Adipose tissue (tissue), 3 donors: ENCODE measurements at regions not wholly inside any gene's neighbourhood (a gene's known extent, or its start where the extent isn't known, plus 50 kb on each side); places are given as distances from the start of the nearest gene placed in this dataset.

Source experiments
- H3K27ac ChIP-seq: one replicate; pipeline ENCODE4 v1.5.1; 2013; ENCODE audit warnings: low read depth, low read length
- WGBS, 3 donors: extraction: QIAGEN DNeasy Blood & Tissue Kit; methylation state at CpG; one replicate each; pipeline ENCODE4 v1.1.7; 2013; 5-methylcytosine and 5-hydroxymethylcytosine counted together
- donor health status: healthy with polysubstance abuse.
- donor health status: Bipolar disorder and iron deficiency.
- donor health status: healthy.

DNA sequence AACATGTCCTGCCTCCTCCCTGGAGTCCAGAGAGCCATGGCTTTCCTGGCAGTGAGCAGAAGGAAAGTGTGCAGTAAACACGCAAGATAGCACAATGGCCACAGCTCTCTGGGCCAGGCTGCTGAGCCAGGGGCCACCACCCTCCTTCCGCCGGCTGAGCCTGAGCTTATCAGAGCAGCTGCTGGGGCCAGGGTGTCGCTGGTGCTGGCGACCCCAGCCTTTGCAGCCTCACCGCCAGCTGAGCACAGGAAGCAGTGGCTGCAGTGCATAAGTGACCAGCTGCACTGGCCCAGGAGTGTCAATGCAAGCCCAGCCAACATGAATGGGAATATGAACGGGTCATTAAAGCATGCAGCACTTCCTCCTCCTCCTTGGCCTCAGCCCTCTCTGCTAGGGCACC is 172.0 kb downstream of the ZFP36L2 start:
- 37 to 49% (median 41%) methylated on average over 7 of the region's 7 CpGs for WGBS, 3 donors
- H3K27ac ChIP-seq: no peak overlapping the region

DNA sequence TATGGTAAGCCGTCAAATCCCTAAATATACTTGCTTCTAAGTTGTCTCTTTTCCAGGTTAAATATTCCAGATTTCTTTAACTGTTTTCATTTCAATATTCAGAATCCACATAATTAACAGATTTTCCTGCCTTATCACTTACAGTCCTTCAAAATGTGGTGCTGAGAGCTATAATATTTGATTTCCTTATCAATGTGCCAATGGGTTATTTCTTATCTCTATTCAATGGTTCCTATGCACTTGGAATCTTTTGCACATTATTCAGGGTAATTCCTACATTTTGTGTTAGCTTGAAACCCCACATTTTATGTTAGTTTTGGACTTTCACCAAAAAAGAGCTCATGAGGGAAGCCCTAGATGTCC is 173.5 kb downstream of the ZFP36L2 start:
- 87 to 97% (median 96%) methylated on average over 1 of the region's 1 CpG for WGBS, 3 donors
- no peak overlapping the region for H3K27ac ChIP-seq

- WGBS, 3 donors: 80 to 90% (median 85%) methylated on average over 3 of the region's 3 CpGs
- no peak overlapping the region for H3K27ac ChIP-seq
These were observed 174.0 kb downstream of the ZFP36L2 start for GRCh38 chr2:43052204-43052943.

- no peak overlapping the region for H3K27ac ChIP-seq
These were observed 175.1 kb downstream of the ZFP36L2 start for GRCh38 chr2:43051338-43051737.

GRCh38 chr2:43050866-43051265 is 175.5 kb downstream of the ZFP36L2 start:
- no peak overlapping the region for H3K27ac ChIP-seq
- WGBS, 3 donors: 62 to 81% (median 77%) methylated on average over 5 of the region's 5 CpGs

More at GRCh38 chr2:43051338-43051737, 175.1 kb downstream of the ZFP36L2 start:
- WGBS, 3 donors: 77 to 85% (median 84%) methylated on average over 8 of the region's 8 CpGs

DNA sequence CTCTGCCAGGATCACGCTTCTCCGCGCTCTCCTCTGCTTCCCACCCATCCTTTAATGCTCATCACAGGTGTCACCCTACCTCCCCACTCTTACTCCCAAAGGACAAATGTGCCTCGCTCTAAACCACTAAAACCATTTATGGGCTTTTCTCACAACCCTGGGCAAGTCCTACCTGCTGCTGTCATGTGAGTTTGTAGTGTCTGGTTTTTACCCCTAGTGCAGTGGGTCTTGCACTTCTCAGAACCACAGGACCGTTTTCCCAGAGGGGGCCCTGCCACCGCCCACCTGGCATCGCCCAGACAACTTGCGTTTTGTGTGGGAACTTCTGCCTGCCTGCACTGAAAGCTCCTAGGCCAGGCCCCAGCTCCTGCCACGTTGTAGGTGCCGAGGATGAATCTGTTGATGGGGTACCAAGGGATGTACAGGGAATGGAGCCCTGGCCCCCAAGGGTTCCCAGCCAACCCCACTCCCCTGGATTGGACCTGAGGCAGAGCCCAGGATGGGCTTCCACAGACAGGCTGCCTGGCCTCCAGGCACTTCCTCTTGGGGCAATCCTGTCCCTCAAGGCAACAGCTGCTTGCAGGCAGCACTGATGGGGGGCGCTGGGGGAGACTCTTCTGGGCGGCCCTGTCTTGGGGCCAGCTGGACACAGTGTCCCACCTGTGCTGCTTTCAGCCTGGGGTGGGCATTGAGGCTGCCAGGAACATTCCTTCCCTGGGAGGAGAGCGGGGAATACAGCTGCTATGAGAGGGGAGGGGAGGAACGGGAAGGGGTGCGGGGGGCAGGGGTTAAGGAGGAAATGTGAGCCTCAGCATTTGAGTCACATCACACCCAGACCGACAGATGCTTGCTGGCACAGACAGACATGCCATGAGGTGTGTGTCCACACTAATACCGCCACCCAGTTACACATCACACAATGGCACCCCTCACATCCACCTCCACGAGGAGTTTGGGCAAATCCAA is 176.3 kb downstream of the ZFP36L2 start:
- no peak overlapping the region for H3K27ac ChIP-seq

DNA sequence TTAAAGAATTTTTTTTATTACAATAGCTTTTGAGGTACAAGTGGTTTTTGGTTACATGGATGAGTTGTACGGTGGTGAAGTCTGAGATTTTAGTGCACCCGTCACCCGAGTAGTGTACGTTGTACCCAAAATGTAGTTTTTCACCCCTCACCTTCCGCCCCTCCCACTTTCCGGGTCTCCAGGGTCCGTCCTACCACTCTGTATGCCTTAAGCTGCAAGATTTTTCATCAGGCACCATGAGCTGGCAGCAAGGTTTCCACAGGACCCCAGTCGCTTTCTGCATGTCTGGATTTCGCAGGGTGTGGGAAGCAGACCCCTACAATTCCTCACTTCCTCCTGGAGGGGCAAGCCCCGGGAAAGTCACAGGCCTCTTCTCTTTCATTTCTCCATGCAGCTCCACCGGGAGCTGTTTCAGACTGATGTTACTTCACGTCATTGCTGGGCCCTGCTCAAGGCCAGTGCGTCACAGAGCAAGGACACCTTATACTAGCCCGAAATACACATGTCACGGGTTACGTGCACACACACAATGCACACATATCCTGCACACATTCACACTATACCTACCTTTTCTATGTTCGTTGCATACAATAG is 179.1 kb downstream of the ZFP36L2 start:
- no peak overlapping the region for H3K27ac ChIP-seq
- 76 to 80% (median 77%) methylated on average over 17 of the region's 17 CpGs for WGBS, 3 donors

More for the DNA sequence above, 176.3 kb downstream of the ZFP36L2 start:
- 72 to 90% (median 73%) methylated on average over 18 of the region's 18 CpGs for WGBS, 3 donors

DNA sequence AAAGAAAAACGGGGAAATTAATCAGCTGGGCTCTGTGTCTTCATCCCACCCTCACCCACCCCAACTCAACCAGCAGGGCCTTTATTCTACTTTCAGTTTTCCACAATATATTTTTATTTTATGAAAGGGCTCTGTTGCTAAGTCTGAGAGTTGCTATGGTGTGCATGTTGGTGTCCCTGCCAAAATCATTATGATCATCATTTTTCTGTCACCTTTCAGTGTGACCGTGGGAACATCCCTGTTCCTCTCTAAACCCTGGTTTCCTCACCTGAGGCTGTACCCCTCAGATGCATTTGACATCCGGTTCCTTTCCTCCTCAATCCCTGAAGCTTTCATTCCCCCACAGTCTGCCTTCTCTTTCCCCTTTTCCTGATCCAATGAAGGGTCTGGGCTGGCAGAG is 180.5 kb downstream of the ZFP36L2 start:
- H3K27ac ChIP-seq: no peak overlapping the region
- 49 to 77% (median 73%) methylated on average over 3 of the region's 3 CpGs for WGBS, 3 donors

GRCh38 chr2:43044093-43044681 is 182.2 kb downstream of the ZFP36L2 start:
- 68 to 81% (median 76%) methylated on average over 12 to 13 of the region's 13 CpGs for WGBS, 3 donors
- no peak overlapping the region for H3K27ac ChIP-seq

GRCh38 chr2:43043553-43043870 is 182.9 kb downstream of the ZFP36L2 start:
- no peak overlapping the region for H3K27ac ChIP-seq
- WGBS, 3 donors: 90 to 95% (median 93%) methylated on average over 7 to 8 of the region's 8 CpGs

DNA sequence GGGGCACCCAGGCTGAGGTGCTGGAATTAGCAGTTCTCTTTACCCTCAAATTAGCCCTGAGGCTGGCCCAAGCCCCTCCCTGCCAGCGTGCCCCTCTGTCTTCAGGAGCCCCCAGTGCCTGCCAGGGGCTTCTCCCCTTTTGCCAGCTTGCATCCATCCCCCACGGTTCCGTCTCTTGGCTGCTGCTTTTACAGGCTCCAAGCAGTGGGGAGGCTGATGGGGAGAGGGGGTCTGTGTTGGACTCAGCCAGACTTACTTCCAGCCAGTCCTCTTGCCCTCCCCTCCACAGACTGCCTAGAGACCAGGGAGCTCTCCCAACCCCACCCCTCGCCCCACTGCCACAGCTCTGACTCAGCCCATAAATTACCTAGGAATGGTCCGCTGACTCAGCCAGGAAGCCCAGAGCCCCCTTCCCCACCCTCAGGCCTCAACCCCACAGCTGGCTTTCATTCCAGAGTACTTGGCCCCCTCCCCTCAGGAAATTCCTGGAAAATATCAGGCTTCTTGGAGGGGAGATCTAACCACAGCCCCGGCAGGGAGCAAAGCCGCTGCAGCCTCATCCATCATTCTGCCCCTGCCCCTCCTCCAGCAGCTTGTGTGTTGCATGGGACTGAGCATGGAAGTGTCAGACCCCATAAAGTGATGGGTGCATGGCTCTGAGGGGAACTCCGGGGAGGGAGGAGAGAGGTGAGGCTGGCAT is 184.6 kb downstream of the ZFP36L2 start:
- H3K27ac ChIP-seq: no peak overlapping the region
- WGBS, 3 donors: 39 to 74% (median 55%) methylated on average over 8 of the region's 8 CpGs

- no peak overlapping the region for H3K27ac ChIP-seq
- WGBS, 3 donors: 86 to 92% (median 91%) methylated on average over 4 of the region's 4 CpGs
These were observed 185.2 kb downstream of the ZFP36L2 start for GRCh38 chr2:43041173-43041591.

- H3K27ac ChIP-seq: no peak overlapping the region
- WGBS, 3 donors: 73 to 85% (median 77%) methylated on average over 10 of the region's 10 CpGs
These were observed 186.1 kb downstream of the ZFP36L2 start for GRCh38 chr2:43040084-43040854.

DNA sequence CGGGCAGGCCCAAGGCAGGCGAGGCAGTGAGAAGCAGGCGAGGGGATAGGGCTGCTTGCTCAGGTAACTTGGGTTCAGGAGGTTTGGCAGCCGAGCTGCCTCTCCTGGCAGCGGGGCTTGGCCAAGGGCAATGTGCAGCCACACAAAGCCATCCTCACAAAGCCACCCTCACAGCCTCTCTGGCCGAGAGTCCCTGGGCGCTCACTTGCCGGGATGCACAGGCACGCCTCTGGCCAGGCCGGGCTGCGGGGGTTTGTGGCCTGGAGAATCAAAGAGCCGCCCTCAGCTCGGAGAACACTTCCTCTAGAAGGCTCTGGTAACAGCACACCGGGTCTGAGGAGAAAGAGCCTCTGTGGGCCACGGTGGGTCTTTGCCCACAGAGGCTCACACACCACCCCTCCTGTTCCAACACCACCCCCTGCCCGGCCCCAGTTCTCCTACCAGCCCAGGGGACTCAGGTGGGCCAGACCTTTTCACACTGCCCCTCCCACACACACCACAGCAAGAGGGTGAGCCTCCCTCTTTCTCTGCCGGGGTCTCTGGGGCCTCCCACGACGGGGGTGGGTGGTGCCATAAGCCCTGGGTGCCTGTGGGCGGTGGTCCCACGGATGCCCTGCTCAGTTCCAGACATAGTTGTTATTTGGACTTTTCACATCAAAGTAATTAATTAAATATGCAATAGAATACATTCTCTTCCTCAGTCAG is 186.9 kb downstream of the ZFP36L2 start:
- 74 to 79% (median 75%) methylated on average over 21 of the region's 21 CpGs for WGBS, 3 donors
- no peak overlapping the region for H3K27ac ChIP-seq

DNA sequence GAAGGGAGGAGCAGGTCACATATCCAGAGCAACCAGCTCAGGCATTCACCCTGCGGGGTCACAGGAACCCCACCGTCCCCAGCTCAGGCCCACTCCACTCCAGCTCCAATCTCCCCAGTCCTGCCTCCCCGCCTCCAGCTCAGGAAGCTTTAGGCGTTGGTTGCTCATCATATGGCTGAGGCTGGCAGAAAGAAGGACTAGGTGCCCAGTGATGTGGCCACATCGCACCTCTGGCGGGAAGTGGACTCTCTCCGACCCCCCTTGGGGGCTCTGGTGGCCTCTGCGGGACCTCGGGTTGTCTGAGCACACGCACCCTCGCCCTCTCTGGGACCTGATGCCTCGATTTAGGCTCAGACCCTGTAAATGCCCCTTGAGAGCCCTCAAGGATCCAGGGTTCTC is 187.7 kb downstream of the ZFP36L2 start:
- WGBS, 3 donors: 86 to 90% (median 88%) methylated on average over 12 of the region's 12 CpGs
- no peak overlapping the region for H3K27ac ChIP-seq

- 57 to 64% (median 61%) methylated on average over 9 of the region's 9 CpGs for WGBS, 3 donors
- no peak overlapping the region for H3K27ac ChIP-seq
These were observed 188.2 kb downstream of the ZFP36L2 start for GRCh38 chr2:43038034-43038695.
